ENCODE measurements at regions not wholly inside any gene's neighbourhood (a gene's known extent, or its start where the extent isn't known, plus 50 kb on each side); places are given as distances from the start of the nearest gene placed in this dataset.
"Not testable (repeated sequence)": the region's sequence is repeated elsewhere in the genome, so short reads cannot be mapped to it uniquely, and the experiment has no call there.

DNA sequence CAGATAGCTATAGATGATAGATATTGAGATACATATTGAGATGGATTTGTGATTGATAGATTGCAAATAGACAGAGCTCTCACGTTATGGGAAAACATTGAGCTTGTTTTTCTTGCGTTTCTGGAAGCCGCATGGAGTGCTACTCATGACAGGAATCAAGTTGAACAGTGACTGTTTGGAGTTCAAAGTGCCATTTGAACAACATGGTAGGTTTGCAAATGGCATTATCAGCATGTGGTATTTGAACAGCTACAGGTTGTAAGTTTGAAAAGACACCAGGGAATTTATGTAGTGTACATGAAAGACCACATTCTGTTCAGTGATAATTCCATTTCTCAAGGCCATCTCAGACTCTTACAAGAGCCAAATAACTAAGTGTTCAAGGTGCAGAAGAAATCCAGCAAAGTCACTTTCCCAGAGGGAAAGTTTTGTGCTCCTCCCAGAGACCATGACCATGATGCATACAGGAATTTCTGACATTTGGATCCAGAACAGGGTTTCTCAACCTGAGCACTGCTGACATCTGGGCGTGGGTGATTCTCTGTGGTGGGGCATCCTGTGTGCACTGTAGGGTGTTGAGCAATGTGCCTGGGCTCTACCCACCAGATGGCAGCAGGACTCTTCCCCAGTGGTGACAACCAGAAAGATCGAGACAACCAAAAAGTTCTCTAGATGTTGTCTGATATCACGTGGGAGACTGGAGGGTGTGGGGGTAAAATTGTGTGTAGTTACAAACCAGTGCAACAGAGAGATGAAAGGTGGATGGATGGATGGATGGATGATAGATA, 399.1 kb upstream of the AMELY start:
- DNase-seq (ENCODE audit: low spot score), result no peak

DNA sequence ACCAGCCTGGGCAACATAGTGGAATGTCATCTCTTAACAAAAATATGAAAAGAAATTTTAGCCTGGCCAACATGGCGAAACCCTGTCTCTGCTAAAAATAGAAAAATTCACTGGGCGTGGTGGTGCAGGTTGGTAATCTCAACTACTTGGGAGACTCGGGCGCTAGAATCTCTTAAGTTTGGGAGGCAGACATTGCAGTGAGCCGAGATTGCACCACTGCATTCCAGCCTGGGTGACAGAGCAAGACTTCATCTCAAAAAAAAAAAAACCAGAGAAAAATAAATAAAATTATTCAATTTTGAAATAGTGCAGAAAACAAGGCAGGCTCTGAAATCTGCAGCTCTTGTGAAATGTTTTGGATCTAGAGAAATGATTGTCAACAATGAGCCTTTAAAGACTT, 397.3 kb upstream of the AMELY start:
- DNase-seq (ENCODE audit: low spot score), result no peak

DNA sequence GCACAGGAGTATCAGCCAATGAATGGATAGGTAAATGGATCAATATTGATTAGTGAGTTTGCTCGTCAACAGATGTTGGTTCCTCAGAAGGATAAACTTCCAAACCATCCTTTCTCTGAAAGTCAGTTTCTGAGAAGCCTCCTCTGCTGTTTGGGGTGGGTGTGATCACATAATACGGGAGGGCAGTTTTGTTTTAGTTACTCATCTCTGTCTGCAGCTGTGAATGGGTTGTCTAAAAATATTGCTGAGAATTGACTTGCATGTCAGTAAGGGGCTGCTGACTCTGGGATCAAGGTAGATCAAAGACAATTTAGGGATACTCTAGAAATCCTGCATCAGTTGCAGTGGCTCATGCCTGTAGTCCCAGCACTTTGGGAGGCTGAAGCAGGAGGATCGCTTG, 390.8 kb upstream of the AMELY start:
- no peak for DNase-seq (ENCODE audit: low spot score)

DNA sequence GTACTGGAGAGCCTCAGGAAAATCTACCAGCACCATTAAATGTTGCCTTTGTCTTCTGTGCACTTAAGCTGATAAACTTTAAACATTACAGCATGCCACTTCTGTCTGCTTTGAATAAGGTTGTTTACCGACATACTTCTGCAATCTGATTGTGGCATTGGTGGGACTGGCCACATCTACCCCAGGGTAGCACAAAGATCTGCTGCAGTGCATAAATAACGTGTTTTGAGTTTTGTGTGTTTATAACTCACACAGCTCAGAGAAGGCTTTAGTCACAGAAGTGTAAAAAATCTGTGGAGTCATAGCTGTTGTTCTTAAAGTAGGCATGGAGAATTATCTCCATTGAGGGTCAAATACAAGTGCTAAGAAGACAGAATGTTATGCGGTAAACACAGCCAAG, 388.4 kb upstream of the AMELY start:
- peak; percentile 10 for DNase-seq (ENCODE audit: low spot score)

DNA sequence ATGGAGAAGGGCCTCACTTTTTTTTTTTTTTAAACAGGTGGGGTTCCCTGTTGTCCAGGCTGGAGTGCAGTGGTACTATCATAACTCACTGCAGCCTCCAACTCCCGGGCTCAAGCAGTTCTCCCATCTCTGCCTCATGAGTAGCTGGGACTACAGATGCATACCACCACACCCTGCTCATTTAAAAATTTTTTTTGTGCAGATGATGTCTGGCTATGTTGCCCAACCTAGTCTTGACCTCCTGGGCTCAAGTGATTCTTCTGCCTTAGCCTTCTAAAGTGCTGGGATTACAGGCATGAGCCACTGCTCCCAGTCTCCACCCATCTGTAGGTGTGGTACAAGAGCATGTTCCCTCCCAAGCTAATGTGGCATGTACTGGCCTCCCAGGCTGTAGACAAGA, 380.6 kb upstream of the AMELY start:
- DNase-seq (ENCODE audit: low spot score), result no peak

DNA sequence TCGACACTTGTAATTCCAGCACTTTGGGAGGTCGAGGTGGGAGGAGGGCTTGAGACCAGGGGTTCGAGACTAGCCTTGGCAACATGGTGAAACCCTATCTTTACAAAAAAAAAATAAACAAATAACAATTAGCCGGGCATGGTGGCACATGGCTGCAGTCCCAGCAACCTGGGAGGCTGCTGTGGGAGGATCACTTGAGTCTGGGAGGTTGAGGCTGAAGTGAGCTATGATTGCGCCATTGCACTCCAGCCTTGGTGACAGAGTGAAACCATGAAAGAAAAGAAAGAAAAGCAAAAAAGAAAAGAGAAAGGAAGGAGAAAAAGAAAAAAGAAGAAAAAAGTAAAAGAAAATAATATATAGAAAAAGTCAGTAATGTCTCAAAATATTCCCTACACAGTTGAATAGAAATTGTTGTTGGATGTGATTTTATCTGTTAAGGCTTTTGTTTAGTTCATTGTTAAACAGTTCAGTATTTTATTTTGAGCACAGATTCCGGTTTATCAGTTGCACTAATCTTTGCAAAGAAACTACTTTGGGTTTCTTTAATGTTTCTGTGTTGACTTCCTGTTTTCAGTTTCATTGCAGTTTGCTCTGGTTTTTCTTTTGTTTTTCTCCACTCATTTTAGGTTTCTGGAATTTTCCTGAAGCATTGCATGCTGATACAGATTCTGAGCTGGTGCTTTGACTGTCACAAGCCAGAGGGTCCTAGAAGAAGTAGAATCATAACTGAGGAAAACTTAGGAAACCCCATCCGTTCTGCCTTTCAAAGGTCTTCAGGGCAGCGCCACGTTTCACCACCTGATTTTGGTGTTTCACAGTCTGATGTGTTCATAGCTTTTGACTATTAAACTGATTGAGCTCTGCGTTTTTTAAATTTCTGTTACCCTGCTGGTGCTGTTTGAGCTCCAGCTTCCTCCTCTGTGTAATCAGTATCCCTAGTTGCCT, 378.6 kb upstream of the AMELY start:
- DNase-seq (ENCODE audit: low spot score), result no peak

DNA sequence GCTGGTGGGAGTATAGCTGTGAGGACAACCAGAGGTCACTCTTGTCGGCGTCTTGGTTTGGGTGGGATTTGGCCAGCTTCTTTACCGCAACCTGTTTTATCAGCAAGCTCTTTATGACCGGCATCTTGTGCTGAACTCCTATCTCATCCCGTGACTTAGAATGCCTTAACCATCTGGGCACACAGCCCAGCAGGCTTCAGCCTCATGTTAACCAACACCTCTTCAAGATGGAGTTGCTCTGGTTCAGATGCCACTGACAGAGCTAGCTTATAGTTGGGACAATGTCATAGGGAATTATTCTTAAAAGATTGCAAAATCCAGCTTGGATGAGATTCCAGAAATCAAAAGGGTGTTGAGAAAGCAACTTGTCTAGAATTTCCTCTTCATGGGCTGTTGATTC, 377.1 kb upstream of the AMELY start:
- DNase-seq (ENCODE audit: low spot score), result no peak

DNA sequence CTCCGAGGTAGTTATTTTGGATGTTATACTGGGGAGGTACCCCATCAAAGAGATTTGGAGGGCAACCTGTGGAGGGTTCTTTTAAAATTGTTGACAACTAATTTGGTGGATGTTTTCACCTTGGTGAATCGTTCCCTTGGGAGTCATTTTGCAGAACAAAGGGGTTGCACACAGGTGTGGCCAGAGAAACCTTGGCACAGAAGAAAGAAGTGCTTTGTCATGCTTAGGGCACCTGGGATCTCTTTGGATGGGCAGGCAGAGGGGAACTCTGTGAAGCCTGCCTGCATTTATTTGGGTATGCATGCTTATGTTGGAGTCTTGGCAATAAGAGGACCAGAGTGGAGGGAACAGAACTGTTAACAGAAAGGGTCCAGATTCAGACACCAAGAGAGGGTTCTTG, 376.4 kb upstream of the AMELY start:
- DNase-seq (ENCODE audit: low spot score), result not testable (repeated sequence)

DNA sequence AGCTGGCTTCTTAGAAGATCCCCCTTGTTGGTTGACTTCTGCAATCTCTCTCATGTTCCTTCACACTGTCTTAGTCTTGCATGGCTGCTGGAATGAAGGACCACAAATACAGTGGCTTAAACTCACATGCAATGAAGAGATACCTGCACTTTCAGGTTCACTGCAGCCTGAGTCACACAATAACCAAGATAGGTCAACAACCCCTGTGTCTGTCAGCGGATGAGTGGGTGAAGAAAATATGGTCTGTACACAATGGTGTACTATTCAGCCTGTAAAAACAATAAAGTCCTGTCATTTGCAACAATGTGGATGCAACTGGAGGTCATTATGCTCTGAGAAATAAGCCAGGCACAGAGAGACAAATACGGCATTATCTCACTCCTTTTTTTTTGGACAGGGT, 373.8 kb upstream of the AMELY start:
- no peak for DNase-seq (ENCODE audit: low spot score)

DNA sequence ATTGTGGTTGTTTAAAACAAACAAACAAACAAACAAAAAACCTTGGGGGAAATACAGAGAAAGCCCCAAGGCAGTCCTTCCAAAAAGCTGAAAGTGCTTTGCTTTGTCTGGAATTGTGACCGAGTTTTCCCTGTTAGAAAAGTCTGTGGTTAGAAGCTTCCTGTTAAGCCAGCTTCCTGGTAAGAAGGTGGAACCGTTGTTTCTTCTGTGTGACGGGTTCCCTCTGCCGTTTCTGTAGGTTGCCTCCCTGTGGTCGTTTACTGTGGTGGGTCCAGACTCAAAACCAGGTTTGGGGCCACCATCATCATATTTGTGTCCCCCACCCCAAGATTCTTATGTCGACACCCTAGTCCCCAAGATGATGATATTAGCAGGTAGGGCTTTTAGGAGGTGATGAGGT, 371.4 kb upstream of the AMELY start:
- DNase-seq (ENCODE audit: low spot score), result no peak

DNA sequence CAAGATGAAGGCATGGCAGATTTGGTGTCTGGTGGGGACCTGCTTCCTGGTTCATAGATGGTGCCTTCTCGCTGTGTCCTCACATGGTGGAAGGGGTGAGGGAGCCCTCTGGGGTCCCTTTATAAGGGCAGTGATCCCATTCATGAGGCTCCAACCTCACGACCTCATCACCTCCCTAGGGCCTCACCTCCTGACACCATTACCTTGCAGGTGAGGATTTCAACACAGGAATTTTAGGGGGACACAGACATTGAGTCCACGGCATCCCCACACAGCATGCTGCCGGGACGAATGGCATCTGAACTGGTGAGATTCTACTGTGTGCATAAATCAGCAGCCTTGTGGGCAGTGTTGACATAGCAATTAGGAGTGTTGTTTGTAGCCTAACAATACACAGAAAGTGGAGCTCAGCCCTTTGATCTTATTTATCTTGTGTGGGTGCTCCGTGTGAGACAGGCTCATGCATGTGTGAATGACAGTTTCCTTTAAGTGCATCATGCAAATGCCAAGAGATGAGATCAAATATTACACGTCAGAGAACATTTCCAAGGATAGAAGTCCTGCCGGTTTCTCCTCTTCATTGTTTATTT, 368.7 kb upstream of the AMELY start:
- DNase-seq (ENCODE audit: low spot score), result not testable (repeated sequence)

DNA sequence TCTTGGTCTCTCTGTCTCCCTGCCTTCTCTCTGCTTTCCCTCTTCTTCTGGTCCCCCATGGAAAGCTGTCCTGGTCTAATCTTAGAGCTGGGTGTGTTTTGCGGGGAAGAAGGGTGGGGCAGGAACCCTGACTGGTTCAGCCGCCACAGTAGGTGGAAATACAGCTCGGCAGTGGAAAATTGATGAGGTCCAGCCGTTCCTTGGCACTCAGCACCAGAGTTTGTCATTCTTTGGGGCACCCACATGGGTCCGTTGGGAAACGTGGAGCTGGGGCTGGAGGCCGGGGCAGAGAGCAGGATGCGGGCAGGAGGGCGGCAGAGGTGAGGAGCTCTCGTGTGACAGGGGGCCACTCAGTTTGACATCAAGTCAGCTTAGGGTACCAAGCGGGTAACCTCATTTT, 364.2 kb upstream of the AMELY start:
- peak; percentile 4 for DNase-seq (ENCODE audit: low spot score)

DNA sequence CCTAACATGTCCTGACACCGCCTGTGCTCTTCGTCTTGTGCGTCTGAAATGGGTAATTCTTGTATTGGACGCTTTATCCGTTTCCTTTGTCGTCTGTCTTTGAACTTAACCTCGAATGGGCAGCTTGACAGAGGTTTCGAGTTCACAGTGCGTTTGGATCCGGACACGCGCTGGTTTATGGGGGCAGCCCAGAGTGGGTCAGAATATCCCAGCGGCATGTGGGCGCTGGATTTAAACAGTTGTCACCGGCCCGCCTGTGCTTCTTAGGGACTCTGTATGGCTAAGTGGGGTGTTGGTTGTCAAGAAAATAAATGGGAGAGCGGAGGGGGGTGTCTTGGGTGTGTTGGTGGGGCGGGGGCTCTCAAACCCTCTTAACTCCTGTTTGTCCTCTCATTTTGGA, 363.5 kb upstream of the AMELY start:
- DNase-seq (ENCODE audit: low spot score), result peak; percentile 4

DNA sequence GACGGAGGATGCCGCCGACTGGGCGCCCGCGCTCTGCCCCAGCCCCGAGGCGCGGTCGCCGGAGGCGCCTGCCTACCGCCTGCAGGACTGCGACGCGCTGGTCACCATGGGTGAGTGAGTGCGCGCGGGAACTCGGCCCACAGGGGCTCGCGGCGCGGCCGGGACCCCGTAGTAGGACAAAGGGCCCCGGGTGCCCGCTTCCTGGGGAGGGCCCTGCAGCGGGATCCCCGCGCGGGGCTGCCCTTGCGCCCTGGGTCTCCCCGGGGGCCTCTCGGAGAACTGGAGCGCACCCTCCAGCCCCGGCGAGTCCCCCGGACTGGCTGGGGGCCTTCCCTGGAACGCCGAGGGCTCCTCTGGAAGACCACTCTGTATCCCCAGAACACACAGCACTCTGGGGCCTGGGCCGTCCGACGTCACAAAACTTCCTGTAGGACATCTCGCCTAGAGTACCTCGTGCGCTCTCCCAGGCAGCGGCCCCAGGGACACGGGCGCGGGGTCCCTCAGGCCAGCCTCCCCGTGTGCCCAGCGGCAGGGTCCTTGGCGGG, 362.9 kb upstream of the AMELY start:
- no peak for DNase-seq (ENCODE audit: low spot score)

DNA sequence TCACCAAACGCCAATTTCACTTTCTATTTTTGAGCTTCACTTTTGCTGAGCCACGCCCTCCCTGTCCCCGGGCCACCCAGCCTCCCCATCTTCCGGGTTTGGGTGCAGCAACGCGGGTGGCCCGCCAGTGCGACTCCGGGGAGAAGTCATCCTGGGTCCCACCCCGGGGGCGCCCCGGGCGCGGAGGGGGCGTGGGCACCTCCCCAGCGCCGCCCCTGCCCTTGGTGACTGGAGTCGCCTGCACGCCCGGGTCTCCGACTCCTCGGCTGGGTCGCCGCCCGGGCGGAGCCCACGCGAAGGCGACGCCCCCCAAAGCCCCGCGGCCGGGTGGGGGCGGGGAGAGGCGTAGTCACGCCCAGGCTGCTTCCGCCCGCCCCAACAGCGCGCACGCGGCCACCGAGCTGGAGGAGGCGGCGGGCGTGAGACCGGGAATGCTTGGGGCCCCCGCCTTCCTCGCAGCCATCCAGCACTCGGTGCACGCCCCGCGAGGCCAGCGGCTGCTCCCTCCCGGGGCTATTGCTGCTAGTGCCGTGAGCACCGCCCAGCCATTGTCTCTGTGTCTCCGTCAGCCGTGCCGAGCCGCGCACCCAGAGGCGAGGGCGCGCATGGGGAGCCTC, 362.1 kb upstream of the AMELY start:
- DNase-seq (ENCODE audit: low spot score), result peak; percentile 65

DNA sequence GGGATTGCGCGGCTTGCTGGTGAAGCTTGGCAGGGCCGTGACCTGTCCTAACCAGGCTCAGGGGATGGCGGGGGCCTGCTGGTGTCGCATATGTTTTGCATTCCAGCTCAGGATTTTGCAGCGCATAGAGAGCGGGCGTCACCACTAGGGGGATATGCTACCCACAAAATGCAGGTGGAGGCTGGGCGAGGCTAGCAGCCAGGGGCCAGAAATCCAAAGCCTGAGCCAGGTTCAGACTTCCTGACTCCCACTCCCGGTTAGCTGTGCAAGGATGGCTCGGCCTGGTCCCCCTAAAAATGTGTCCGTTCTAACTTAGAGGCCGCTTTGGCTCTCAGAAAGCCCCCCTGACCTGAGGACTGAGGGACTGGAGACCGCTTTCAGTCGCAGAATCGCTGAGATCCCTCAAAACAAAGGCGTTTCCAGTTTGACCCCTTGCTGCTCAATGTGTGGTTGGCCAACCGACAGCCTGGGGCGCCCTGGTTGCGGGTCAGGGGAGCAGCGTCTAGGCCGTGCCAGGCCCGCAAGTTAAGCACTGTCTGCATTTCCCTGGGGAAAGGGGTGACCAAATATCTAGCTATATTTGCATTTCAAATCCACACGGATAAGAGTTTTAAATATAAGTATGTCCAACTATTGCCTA, 361.1 kb upstream of the AMELY start:
- peak; percentile 36 for DNase-seq (ENCODE audit: low spot score)

DNA sequence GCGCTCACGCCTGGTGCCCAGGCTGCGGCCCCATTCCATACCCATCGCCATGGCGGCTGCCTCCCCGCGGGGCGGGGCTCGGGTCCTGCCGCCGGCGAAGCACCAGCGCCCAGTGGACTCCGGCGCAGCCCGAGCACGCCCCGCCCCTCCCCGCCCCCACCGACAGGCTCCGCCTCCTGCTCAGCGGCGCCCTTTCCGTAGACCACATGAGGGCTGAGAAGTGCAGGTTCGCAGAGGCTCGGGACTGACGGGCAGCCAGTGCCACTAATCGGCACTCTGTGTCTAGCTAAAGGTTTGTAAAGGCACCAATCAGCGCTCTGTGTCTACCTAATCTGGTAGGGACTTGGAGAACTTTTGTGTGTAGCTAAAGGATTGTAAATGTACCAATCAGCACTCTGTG, 352.2 kb upstream of the AMELY start:
- no peak for DNase-seq (ENCODE audit: low spot score)

DNA sequence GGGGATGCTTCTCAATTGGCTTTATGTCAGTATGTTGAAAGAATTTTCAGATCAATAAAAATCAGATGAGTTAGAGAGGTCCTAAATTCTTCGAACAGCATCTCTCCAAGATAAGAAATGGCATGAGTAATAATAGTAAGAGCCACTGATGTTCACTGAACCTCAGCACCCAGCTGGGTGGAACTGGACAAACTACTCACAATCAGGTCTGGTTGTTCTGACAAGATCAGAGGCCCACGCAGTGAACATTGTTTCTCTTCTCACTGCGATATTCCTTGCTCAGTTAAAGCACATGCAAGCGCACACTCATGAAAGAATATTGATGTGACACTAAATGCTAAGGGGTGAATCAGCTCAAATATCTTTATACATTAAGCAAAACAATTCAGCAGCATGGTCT, 351.0 kb upstream of the AMELY start:
- no peak for DNase-seq (ENCODE audit: low spot score)

DNA sequence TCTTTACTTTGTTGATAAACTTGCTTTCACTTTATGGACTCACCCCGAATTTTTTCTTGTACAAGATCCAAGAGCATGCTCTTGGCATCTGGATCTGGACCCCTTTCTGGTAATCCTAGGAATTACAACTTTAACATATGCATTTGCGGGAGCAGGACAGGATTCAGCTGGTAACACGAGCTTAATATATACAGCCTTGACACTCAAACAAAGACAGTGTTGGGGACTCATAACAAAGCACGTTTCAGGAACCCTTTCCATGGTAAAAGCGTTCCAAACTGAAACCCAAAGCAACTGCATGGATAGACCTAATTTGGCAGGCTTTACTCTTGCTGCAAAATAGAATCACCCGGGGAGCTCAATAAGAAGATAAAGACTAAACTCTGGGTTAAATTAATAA, 349.7 kb upstream of the AMELY start:
- DNase-seq (ENCODE audit: low spot score), result no peak

DNA sequence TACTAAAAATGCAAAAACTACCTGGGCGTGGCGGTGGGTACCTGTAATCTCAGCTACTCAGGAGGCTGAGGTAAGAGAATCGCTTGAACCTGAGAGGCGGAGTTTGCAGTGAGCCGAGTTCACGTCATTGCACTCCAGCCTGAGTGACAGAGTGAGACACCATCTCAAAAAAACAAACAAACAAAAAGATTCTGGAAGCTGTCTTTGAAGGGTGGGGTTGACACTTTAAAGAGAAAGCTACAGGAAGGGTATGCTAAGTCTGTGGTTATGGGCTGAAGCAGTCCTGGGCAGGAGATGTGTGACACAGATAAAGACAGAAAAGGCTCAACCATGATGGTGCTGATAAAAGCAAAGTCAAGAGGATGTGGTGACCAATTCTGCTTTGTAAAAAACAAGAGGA, 328.5 kb upstream of the AMELY start:
- DNase-seq (ENCODE audit: low spot score), result no peak

DNA sequence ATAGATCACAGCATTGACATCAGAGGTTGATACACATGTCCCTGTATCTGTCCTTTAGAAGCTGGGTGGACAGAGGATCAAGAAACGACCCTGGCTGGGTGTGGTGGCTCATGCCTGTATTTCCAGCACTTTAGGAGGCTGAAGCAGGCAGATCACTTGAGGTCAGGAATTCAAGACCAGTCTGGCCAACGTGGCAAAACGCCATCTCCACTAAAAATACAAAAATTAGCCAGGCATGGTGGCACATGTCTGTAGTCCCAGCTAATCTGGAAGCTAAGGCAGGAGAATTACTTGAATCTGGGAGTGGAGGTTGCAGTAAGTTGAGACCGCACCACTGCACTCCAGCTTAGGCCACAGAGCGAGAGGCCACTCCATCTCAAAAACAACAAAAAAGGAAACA, 300.4 kb upstream of the AMELY start:
- no peak for DNase-seq (ENCODE audit: low spot score)

DNA sequence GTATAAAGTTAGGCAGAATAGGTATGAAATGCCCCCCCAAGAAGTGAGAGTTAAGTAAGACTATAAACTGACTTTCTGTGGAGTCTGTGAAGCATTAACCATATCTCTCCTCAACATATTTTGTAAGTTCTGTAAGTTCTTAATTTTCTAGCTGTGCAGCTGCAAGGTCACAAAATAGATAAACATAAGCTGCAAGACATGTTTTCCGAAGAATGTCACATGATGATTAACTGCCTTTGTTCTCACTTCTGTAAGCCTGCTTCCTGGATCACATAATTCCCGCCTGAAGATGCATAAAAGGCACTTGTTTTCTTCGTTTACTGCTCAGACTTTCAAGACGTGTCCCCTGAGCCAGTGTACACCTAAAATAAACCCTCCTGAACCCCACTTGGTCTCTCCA, 292.9 kb upstream of the AMELY start:
- DNase-seq (ENCODE audit: low spot score), result no peak
